Embryonic facial prominence (tissue), 1 donor: ENCODE measurements at regions not wholly inside any gene's neighbourhood (a gene's known extent, or its start where the extent isn't known, plus 50 kb on each side); places are given as distances from the start of the nearest gene placed in this dataset.
A peak's percentile ranks its signal among the peaks of the same experiment; 100 is the strongest.
"Not testable (repeated sequence)": the region's sequence is repeated elsewhere in the genome, so short reads cannot be mapped to it uniquely, and the experiment has no call there.

Experiments used
- DNase-seq: peaks from one replicate; pipeline ENCODE4 v3.0.0-alpha.2; 2016; ENCODE audit errors: extremely low spot score

DNA sequence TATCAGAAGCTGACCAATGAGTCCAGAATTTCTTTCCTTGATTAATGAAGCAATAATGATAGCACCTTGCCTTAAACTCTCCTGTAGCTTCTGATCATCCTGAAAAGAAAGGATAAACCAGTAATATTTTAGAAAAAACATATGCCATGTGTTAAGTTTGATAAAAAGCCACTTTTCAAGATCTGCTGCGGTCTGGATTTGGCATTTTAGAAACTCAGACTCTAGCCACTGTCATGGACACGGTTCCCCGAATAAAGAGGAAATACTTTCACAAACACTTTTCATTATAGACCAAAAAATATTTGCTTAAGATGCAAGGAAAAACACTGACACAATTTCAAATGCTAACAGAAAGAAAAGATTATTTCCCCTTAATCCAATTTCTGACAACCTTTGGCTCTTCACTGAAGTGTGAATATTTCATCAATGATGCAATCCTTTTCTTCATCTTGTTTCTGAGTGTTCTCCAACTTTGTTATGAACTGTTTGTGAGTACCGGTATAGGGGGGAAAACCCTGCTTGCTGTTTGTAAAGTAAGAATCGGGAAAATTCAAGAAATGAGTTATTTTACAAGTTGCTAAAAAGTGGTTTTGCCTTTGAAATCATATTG lies 329.5 kb downstream of the CRPPA start:
- no peak for DNase-seq

DNA sequence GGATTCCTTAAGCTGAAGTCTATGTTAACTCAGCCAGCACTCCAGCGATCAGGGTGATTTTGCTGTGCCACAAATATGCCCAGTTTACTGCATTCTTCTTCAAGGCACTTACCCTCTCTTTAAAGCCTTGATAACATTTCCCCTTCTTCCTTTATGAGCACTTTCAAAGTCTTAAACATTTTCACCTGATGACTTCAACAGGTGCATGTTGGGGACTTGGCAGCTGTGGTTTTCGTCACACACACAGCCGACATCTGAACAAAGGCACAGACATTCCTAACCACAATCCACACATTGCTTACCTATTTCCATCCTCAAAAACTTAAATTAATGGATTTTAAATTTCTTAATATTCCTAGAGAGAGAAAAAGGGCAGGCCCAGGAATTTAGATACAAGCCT lies 331.5 kb downstream of the CRPPA start:
- DNase-seq: no peak

DNA sequence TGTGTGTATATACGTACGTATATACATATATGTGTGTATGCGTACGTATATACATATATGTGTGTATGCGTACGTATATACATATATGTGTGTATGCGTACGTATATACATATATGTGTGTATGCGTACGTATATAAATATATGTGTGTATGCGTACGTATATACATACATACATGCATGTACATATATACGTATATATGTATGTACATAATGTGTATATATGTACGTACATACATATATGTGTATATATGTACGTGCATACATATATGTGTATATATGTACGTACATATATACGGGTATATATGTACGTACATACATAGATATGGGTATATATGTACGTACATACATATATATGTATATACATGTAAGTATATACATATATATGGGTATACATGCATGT lies 332.1 kb downstream of the CRPPA start:
- no peak for DNase-seq

GRCh38 chr7:16086743-16087142 lies 334.6 kb downstream of the CRPPA start:
- no peak for DNase-seq

DNA sequence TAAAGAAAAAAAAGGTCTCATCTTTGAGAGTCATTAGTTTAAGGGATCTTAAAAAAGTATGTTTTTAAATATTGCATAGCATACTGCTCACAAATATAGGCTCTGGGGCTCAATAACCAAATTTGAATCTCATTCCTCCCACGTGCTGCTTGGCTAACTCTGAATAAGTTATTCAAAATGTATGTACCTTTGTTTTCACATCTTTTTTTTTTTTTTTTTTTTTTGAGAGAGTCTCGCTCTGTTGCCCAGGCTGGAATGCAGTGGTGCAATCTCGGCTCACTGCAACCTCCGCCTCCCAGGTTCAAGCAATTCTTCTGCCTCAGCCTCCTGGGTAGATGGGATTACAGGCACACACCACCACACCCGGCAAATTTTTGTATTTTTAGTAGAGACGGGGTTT lies 335.6 kb downstream of the CRPPA start:
- not testable (repeated sequence) for DNase-seq

- DNase-seq: no peak
Measured at GRCh38 chr7:16084875-16085274, 336.5 kb downstream of the CRPPA start.

DNA sequence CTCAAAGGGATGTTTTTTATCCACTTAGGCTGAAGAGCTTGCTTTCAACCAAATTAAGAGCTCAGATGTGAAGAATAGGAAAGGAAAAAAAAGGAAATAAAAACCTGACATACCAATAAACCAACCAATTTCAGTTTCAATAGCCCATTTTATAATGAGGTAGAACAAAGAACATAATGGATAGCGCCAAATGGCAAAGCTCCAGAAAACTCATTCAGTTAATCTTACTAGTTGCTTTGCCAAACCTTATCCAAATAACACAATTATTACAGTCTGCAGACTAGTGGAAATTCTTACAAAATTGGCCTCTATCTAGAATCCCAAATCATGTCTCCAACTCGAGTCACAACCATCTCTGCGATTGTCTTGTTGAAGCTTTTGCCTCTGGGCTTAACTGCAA lies 337.0 kb downstream of the CRPPA start:
- DNase-seq: no peak

- no peak for DNase-seq
Measured at GRCh38 chr7:16083931-16084330, 337.4 kb downstream of the CRPPA start.

DNA sequence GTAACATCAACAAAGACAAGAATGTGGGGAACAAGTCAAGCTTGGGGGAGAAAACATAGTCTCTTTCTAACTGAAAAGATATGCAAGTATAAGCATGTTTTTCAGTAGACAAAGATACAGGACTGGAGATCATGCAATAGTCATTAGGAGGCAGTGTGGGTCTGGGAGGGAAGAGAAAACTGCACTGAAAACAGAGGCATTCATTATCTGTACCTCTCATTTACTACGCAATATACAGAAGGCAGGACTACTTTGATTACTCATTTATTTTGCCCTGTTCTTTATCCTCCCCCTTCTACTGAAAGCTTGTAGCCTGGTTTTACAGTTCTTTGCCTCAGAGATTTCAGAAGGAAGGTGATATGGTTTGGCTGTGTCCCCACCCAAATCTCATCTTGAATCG lies 341.2 kb downstream of the CRPPA start:
- no peak for DNase-seq

GRCh38 chr7:16079723-16080122 lies 341.6 kb downstream of the CRPPA start:
- no peak for DNase-seq

GRCh38 chr7:16078076-16078952 lies 343.0 kb downstream of the CRPPA start:
- no peak for DNase-seq

DNA sequence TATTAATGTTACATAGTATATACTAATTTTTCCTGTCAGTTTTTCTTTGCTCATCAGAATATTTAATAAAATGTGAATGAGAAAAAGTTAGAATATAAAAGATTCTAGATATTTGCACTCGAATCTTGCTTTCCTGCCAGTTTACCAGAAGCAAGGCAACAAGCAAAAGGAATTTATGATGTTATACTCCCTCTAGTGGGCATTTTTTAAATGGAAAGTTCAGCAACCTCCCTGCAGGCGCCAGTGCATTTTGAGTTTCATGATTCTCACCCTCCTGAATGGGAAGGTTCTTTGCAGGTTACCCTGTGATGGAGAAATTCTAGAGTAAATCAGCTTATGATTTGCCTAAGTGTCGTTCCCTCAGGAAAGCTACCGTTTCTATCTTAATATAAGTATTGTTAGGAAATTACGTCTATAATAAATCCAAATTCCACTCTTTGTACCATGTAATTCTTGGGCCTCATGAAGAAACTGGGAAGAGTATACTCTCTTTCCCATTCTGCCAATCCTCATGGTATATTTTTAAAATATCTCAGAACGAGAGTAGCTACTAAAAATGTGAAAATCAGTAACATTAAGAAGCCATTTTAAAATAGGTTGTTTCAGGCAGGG lies 350.0 kb downstream of the CRPPA start:
- DNase-seq: peak; percentile 69

DNA sequence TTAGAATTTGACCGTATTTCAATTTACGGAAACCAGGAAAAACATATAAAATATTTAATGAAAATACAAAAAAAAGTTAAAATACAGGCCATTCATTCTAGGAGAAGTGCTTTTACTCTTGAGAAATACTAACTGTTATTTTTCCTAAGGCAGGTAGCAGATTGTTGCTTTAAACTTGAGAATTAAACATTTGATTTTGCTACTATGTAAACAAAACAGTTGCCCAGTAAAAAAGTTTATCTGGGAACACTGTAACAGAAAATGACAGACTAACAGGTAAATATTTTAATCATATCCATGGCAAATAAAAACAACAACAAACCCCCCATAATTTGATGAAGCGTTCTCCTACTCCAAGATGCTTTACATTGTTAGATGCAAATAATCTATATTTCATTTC lies 350.5 kb downstream of the CRPPA start:
- no peak for DNase-seq

DNA sequence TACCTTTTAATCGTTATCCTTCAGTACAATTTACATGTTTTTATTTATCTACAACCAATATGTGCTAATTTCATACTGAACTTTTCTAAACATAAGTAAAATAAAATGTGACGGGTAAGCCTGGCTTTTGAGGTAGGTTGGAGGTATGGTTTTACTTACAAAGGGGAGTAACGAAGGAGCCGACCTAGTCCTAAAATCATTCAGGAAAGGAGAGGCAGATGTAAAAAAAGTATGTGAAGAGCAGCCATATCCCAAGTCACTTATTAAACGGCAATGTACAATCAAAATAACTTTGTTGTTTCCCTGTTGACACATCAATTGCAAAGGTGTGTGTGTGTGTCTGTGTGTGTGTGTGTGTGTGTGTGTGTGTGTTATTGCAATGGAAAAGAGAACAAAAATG lies 351.3 kb downstream of the CRPPA start:
- DNase-seq: no peak

DNA sequence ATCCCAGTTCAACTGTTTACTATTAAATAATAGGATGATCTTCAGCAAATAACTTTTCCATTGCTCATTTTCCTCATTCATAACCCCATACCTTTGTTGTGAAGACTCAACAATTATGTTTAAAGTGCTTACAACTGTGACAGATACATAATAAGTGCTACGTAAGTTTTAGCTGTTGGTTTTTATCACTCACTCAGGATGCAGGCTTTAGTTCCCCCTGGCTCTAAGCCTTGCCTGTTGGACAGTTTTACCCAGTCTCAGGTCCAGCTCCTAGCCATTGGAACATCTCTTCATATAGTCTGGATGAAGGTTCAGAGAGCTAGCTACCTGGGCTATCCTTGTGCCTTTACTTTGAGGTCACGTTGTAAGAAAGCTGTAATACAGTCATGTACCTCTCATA lies 353.2 kb downstream of the CRPPA start:
- DNase-seq: no peak

GRCh38 chr7:16067711-16068110 lies 353.6 kb downstream of the CRPPA start:
- no peak for DNase-seq

DNA sequence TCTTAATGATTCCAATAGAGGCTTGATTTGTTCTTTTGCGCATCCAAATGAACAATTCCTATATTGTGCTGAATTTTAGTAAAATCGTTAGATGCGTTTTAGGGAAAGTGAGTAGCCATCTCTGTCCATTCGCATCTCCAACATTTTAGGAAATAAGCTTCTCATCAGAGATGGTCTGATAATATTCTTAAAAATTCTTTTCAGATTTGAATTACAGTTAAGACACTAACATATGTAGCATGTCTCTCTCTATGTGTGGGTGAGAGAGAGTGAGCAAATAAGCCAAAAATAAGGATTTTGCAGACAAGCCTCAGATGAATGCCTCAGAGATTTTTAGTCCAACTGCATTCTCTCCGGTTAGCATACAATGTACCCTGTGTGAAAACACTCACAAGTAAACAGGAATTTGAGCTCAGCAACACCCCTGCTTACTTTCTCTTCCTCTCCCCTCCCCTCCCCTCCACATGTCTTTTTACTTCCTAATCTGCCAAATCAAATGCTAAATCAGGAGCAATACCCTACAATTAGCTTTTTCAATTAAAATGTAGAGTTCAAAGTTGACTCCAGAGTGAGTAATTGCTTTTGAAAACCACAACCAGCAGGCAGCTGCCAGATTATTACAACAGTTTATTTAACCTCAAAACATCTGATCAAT lies 354.4 kb downstream of the CRPPA start:
- DNase-seq: no peak

DNA sequence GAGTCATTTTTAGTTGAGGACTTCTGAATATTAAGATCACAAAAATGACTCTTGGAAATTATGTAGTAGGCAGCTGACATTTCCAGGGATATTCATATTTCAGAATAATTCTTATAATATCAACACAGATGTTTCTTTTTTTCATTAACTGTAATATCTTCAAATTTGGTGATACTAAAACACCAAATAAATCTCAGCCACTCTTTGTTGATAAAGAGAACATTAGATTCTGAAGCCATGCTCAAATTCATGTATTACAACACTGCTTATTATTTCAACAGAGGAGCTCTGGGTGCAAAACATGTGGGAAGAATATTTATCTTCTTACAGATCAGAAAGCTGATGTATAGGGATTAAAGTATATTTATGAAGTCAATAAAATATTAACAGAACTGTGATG lies 355.4 kb downstream of the CRPPA start:
- no peak for DNase-seq

DNA sequence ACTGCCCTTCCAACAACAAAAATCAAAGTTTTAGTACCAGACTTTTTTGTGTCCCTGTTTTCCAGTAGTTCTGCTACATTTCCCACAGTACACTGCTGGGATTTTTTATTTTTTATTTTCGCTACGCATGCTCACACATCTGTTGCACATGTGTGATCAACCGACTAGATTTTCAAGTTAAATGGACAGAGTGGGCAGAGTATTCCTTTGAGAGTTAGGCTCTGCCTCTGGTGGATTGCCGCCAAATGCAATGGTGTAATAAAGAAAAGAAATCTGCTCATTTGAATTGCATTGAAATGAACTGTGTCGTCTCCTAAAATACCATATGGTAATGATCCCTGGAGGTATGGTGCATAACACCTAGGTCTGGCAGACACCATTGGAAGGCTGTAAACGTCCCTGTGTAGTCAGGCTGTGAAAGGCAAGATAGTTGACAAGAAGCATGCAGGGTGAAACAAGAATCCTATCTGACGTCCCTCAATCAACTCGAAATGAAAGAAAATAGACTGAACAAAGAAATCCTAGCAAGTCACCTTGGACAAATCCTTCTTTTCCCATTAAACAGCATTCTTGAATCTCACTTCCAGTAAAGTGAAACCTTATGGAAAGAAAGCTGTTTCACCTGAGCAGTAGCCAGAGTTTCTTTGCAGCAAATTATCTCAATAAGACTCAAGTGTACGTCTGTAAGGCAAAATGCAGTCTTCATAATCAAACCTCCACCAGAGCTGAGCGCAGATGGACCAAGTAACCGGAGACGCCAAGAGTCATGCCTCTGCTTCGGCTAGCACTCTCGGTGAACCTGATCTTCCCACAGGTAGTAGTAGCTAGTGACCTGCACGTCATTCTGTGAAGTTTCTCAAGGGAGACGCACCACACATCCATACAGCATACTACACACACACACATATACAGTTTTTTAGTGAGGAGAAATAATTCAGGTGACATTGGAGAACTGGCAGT lies 357.3 kb downstream of the CRPPA start:
- no peak for DNase-seq

GRCh38 chr7:16063221-16063620 lies 358.1 kb downstream of the CRPPA start:
- DNase-seq: no peak

DNA sequence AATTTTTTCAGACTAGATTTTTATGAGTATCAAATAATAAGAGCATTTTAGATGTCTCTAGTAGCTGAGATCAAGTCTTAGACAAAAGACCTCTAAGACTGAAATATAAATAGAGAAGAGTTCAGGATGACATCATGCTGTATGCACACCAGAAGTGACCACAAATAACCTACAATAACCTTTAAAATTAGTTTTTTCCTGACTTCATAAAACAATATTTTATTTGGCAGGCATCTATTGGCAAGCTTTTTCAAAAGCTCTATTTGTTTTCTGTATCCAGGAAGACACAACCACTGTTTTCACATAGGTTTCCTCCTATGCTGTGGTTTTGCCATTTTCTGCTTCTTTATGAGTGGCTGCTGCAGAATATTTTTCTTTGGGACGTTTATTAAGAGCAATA lies 359.1 kb downstream of the CRPPA start:
- DNase-seq: no peak
